Ishikawa (cell line): ENCODE measurements at regions not wholly inside any gene's neighbourhood (a gene's known extent, or its start where the extent isn't known, plus 50 kb on each side); places are given as distances from the start of the nearest gene placed in this dataset.

Experiments
- CEBPB ChIP-seq: IDR thresholded peaks from 2 replicates; pipeline ENCODE4 v1.6.1; 2012
- CREB1 ChIP-seq: IDR thresholded peaks from 2 replicates; pipeline ENCODE4 v1.6.1; 2012; ENCODE audit warnings: low read depth
- EGR1 ChIP-seq: IDR thresholded peaks from 2 replicates; pipeline ENCODE4 v1.6.1; 2012
- EP300 ChIP-seq: IDR thresholded peaks from 2 replicates; pipeline ENCODE4 v1.6.1; 2012; ENCODE audit warnings: borderline replicate concordance
- FOXM1 ChIP-seq: IDR thresholded peaks from 2 replicates; pipeline ENCODE4 v1.6.1; 2012; ENCODE audit warnings: low read depth, borderline replicate concordance
- RAD21 ChIP-seq: IDR thresholded peaks from 2 replicates; pipeline ENCODE4 v1.6.1; 2012; ENCODE audit warnings: low read depth
- TAF1 ChIP-seq: IDR thresholded peaks from 2 replicates; pipeline ENCODE4 v1.6.1; 2012; ENCODE audit warnings: low read depth, mild to moderate bottlenecking
- TEAD4 ChIP-seq: IDR thresholded peaks from 2 replicates; pipeline ENCODE4 v1.6.1; 2012
- YY1 ChIP-seq: IDR thresholded peaks from 2 replicates; pipeline ENCODE4 v1.6.1; 2012; ENCODE audit warnings: low read depth
- ZBTB7A ChIP-seq: IDR thresholded peaks from 2 replicates; pipeline ENCODE4 v1.6.1; 2012; ENCODE audit warnings: low read depth
- TF ChIP-seq, protein P1 (sequence below): IDR thresholded peaks from 2 replicates; pipeline ENCODE4 v1.6.1; 2012; ENCODE audit warnings: low read depth, mild to moderate bottlenecking

DNA sequence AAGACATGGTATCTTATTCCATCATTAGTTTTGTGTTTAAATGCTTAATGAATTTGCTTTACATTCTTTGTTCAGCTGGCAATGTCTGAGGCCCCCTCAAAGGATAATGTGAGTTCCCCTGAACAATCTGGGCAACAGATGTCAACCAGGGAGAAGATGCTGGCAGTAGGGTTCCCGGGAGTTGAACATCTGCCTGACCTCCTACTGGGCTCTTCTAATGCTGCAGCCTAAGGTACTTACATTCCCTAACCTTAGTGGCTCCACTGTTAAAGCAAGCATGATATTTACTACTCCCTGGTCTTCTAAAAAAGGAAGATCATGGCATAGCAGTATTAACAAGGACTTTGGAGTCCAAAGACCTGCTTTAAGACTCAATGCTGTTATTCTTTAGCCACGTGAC is 574.9 kb upstream of the NR5A2 start:
- TF ChIP-seq EP300, result no peak
- TF ChIP-seq, protein P1, sequence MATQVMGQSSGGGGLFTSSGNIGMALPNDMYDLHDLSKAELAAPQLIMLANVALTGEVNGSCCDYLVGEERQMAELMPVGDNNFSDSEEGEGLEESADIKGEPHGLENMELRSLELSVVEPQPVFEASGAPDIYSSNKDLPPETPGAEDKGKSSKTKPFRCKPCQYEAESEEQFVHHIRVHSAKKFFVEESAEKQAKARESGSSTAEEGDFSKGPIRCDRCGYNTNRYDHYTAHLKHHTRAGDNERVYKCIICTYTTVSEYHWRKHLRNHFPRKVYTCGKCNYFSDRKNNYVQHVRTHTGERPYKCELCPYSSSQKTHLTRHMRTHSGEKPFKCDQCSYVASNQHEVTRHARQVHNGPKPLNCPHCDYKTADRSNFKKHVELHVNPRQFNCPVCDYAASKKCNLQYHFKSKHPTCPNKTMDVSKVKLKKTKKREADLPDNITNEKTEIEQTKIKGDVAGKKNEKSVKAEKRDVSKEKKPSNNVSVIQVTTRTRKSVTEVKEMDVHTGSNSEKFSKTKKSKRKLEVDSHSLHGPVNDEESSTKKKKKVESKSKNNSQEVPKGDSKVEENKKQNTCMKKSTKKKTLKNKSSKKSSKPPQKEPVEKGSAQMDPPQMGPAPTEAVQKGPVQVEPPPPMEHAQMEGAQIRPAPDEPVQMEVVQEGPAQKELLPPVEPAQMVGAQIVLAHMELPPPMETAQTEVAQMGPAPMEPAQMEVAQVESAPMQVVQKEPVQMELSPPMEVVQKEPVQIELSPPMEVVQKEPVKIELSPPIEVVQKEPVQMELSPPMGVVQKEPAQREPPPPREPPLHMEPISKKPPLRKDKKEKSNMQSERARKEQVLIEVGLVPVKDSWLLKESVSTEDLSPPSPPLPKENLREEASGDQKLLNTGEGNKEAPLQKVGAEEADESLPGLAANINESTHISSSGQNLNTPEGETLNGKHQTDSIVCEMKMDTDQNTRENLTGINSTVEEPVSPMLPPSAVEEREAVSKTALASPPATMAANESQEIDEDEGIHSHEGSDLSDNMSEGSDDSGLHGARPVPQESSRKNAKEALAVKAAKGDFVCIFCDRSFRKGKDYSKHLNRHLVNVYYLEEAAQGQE, result no peak
- TF ChIP-seq ZBTB7A, result no peak
- no peak for TF ChIP-seq RAD21
- TF ChIP-seq FOXM1, result no peak
- TF ChIP-seq TAF1, result no peak
- TF ChIP-seq CEBPB, result no peak
- TF ChIP-seq TEAD4, result no peak
- TF ChIP-seq YY1, result no peak
- TF ChIP-seq EGR1, result no peak
- TF ChIP-seq CREB1, result no peak
